Hepatocyte (in vitro differentiated cells): ENCODE measurements at regions not wholly inside any gene's neighbourhood (a gene's known extent, or its start where the extent isn't known, plus 50 kb on each side); places are given as distances from the start of the nearest gene placed in this dataset.

Source experiments
- CTCF ChIP-seq: fragments of 200-600 bp; sonication (generic); IDR thresholded peaks from 2 replicates; pipeline ENCODE4 v1.5.1; 2016; ENCODE audit warnings: antibody characterized with exemption, mild to moderate bottlenecking; ENCODE audit not compliant: poor library complexity
- EZH2 ChIP-seq: fragments of 200-600 bp; sonication (generic); IDR thresholded peaks from 2 replicates; pipeline ENCODE4 v1.6.1; 2016; ENCODE audit warnings: antibody characterized with exemption, mild to moderate bottlenecking, borderline replicate concordance
- EZH2phosphoT487 ChIP-seq: fragments of 200-600 bp; sonication (generic); IDR thresholded peaks from one replicate; pipeline ENCODE4 v1.6.1; 2018; ENCODE audit warnings: antibody characterized with exemption, mild to moderate bottlenecking, low read depth, moderate library complexity; ENCODE audit not compliant: unreplicated experiment, severe bottlenecking

- TF ChIP-seq CTCF (no peak), EZH2 (no peak), EZH2phosphoT487 (no peak)
Observed at GRCh38 chr5:126016256-126016655, 407.0 kb upstream of the GRAMD2B start.
